ENCODE measurements at regions not wholly inside any gene's neighbourhood (a gene's known extent, or its start where the extent isn't known, plus 50 kb on each side); places are given as distances from the start of the nearest gene placed in this dataset.

DNA sequence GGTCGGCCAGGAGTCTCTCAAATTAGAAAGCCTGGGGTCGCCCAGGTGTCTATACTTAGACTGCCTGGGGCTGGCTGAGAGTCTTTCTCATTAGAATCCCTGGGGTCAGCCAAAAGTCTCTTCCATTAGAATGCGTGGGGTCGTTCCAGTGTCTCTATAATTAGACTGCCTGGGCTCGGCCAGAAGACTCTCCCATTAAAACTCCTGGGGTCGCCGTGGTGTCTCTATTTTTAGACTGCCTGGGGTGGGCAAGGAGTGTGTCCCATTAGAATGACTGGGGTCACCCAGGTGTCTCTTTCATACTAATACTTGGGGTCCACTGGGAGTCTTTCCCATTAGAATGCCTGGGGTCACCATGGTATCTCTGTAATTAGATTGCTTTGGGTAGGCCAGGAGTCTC is 2227.7 kb downstream of the TP53TG3F start:
- TF ChIP-seq POLR2A (IDR thresholded peaks at IDR 0.05), result no peak
- TF ChIP-seq, protein P1, sequence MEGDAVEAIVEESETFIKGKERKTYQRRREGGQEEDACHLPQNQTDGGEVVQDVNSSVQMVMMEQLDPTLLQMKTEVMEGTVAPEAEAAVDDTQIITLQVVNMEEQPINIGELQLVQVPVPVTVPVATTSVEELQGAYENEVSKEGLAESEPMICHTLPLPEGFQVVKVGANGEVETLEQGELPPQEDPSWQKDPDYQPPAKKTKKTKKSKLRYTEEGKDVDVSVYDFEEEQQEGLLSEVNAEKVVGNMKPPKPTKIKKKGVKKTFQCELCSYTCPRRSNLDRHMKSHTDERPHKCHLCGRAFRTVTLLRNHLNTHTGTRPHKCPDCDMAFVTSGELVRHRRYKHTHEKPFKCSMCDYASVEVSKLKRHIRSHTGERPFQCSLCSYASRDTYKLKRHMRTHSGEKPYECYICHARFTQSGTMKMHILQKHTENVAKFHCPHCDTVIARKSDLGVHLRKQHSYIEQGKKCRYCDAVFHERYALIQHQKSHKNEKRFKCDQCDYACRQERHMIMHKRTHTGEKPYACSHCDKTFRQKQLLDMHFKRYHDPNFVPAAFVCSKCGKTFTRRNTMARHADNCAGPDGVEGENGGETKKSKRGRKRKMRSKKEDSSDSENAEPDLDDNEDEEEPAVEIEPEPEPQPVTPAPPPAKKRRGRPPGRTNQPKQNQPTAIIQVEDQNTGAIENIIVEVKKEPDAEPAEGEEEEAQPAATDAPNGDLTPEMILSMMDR (IDR thresholded peaks at IDR 0.05 in 8 of 11, conservative IDR thresholded peaks at IDR 0.05 in 3 of 11), result no peak
